ENCODE measurements at regions not wholly inside any gene's neighbourhood (a gene's known extent, or its start where the extent isn't known, plus 50 kb on each side); places are given as distances from the start of the nearest gene placed in this dataset.

- Histone ChIP-seq H3K14ac (ENCODE audit: insufficient read length) (no peak overlapping the region), H3K4me1 (replicated peaks in 1 of 4; ENCODE audit: control insufficient read depth in 3 of 4, insufficient read depth in 4 of 4, low read length in 3 of 4) (no peaks in the 10 kb centered on the region), H2BK15ac (ENCODE audit: low read length) (no peak overlapping the region), H3K4ac (replicated peaks; ENCODE audit: insufficient read length, low read depth, low read length) (no peak overlapping the region), H3K27me3 (replicated peaks in 1 of 4; ENCODE audit: control insufficient read depth in 3 of 4, extremely low read depth in 1 of 4, insufficient read depth in 3 of 4, low read length in 3 of 4) (no peaks in the 10 kb centered on the region), H4K20me1 (replicated peaks in 1 of 2; ENCODE audit: control insufficient read depth in 1 of 2, insufficient read depth in 2 of 2, low read length in 2 of 2) (no peaks in the 10 kb centered on the region), H3K23me2 (ENCODE audit: low read depth, low read length) (no peaks in the 10 kb centered on the region), H3K56ac (replicated peaks; ENCODE audit: insufficient read length, low read depth, low read length) (no peak overlapping the region), H4K5ac (ENCODE audit: insufficient read length, low read depth, low read length) (no peak overlapping the region), H3K4me3 (ENCODE audit: extremely low read depth in 1 of 4, insufficient read depth in 2 of 4, low read depth in 3 of 4, low read length in 4 of 4) (no peak overlapping the region), H2BK120ac (replicated peaks; ENCODE audit: low read depth, low read length) (no peak overlapping the region), H3K79me2 (ENCODE audit: control insufficient read depth in 1 of 2, insufficient read depth in 2 of 2, low read length in 2 of 2) (no peaks in the 10 kb centered on the region), H4K8ac (ENCODE audit: extremely low read depth, insufficient read depth, low read length) (no peak overlapping the region), H3K36me3 (ENCODE audit: control insufficient read depth in 2 of 4, insufficient read depth in 4 of 4, low read length in 3 of 4) (no peaks in the 10 kb centered on the region), H2BK12ac (ENCODE audit: low read depth, low read length) (no peak overlapping the region), H3K79me1 (ENCODE audit: low read depth, low read length) (no peaks in the 10 kb centered on the region), H3K9ac (replicated peaks in 1 of 4; ENCODE audit: extremely low read depth in 1 of 4, low read depth in 3 of 4, low read length in 3 of 4) (no peak overlapping the region), H3K18ac (ENCODE audit: extremely low read depth, low read length) (no peak overlapping the region), H3K27ac (ENCODE audit: low read depth, low read length) (no peak overlapping the region), H2AK5ac (ENCODE audit: low read depth, low read length) (no peak overlapping the region), H3K23ac (ENCODE audit: insufficient read length) (no peak overlapping the region), H2AFZ (ENCODE audit: low read length) (no peak overlapping the region), H2BK20ac (ENCODE audit: low read length) (no peak overlapping the region), H2BK5ac (ENCODE audit: low read depth, low read length) (no peak overlapping the region), H4K91ac (replicated peaks; ENCODE audit: insufficient read length, low read length) (no peak overlapping the region), H3K9me3 (ENCODE audit: insufficient read depth in 2 of 2, low read depth in 1 of 2, low read length in 1 of 2) (no peaks in the 10 kb centered on the region), H3K4me2 (ENCODE audit: insufficient read depth in 1 of 2, low read depth in 2 of 2, low read length in 2 of 2) (no peak overlapping the region)
- ChIA-PET CTCF (ENCODE audit: partially characterized antibody) (no interaction called here), POLR2A (ENCODE audit: partially characterized antibody) (no interaction called here)
- 94% methylated on average over 1 of the region's 1 CpG; no CpG with 5 or more reads in 1 of the 2 experiments for WGBS, 2 experiments (ENCODE audit: extremely low coverage in 1 of 2, insufficient coverage in 1 of 2, insufficient read length in 1 of 2, insufficient replicate concordance in 2 of 2, low coverage in 1 of 2, low lambda C conversion rate in 2 of 2, missing lambda C conversion rate in 1 of 2)
- no peak for FAIRE-seq
- TF ChIP-seq JUND (IDR thresholded peaks at IDR 0.05; ENCODE audit: low read length) (no peak), SRF (IDR thresholded peaks at IDR 0.05; ENCODE audit: low read depth, low read length) (no peak), MAFK (IDR thresholded peaks at IDR 0.05; ENCODE audit: low read depth, low read length) (no peak), BACH1 (IDR thresholded peaks at IDR 0.05; ENCODE audit: low read length) (no peak), TBP (IDR thresholded peaks at IDR 0.05; ENCODE audit: low read depth, low read length) (no peak), NRF1 (IDR thresholded peaks at IDR 0.05; ENCODE audit: low read depth, low read length) (no peak), KDM1A (IDR thresholded peaks at IDR 0.05; ENCODE audit: borderline replicate concordance, low read length) (no peak), SP4 (IDR thresholded peaks at IDR 0.05; ENCODE audit: low read length) (no peak), KDM4A (IDR thresholded peaks at IDR 0.05; ENCODE audit: low read depth, low read length, severe bottlenecking) (no peak), CBX5 (IDR thresholded peaks at IDR 0.05; ENCODE audit: low read depth, low read length) (no peak), TAF7 (optimal IDR thresholded peaks at IDR 0.05; ENCODE audit: borderline replicate concordance, low read depth, low read length) (no peak), BCL11A (IDR thresholded peaks at IDR 0.05; ENCODE audit: low read depth in 2 of 2, low read length in 2 of 2) (no peak), SIN3A (conservative IDR thresholded peaks at IDR 0.05 in 1 of 2, IDR thresholded peaks at IDR 0.05 in 1 of 2; ENCODE audit: low read depth in 1 of 2, low read length in 2 of 2) (no peak), POLR2A (IDR thresholded peaks at IDR 0.05; ENCODE audit: control extremely low read depth in 1 of 2, low read depth in 2 of 2, low read length in 2 of 2) (no peak), POU5F1 (IDR thresholded peaks at IDR 0.05; ENCODE audit: low read depth, low read length) (no peak)
- TF ChIP-seq, protein P1, sequence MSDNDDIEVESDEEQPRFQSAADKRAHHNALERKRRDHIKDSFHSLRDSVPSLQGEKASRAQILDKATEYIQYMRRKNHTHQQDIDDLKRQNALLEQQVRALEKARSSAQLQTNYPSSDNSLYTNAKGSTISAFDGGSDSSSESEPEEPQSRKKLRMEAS (IDR thresholded peaks at IDR 0.05) = no peak
- DNase-seq (ENCODE audit: low read depth in 1 of 2, low spot score in 2 of 2) = no peak
Measured at GRCh38 chr1:80962564-80962963, 838.2 kb upstream of the ADGRL2 start.

Data from H1 (cell line).